ENCODE measurements at regions not wholly inside any gene's neighbourhood (a gene's known extent, or its start where the extent isn't known, plus 50 kb on each side); places are given as distances from the start of the nearest gene placed in this dataset.
"Not testable (repeated sequence)": the region's sequence is repeated elsewhere in the genome, so short reads cannot be mapped to it uniquely, and the experiment has no call there.

DNA sequence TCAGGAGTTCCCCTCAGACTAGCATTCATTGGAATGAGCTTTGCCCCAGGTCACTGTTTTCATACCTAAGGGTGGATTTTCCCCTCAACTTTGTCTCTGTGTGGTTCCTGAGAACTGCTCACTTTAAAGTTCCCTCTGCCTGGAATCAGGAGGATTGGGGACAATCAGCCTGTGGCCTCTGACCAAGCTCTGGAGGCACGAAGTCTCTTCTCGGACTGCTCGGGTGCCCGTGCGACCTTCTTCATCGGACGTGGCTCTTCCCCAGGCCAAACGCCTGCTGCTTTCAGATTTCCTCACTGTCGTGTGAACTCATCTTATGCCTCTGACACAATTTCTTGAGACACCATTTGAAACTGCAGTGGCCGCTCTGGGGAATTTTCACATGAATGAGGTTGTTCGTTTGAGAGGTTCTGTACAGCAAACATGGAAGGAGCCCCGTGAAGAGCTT, 153.7 kb upstream of the PZP start:
- intact Hi-C loops (cut with DNase I): no loop called here
- TF ChIP-seq CTCF (IDR thresholded peaks at IDR 0.05) (no peak), POLR2A (IDR thresholded peaks at IDR 0.05) (no peak)
- no peak overlapping the region for H3K4me3 ChIP-seq
- H3K27ac ChIP-seq: no peak overlapping the region
- H3K9me3 ChIP-seq: no peaks in the 10 kb centered on the region
- DNase-seq: no peak
- ATAC-seq: no peak
- WGBS (ENCODE audit: insufficient coverage, low coverage, low lambda C conversion rate, missing lambda C conversion rate): 71% methylated on average over 10 of the region's 12 CpGs
- H3K4me1 ChIP-seq: no peaks in the 10 kb centered on the region
- H3K27me3 ChIP-seq: no peaks in the 10 kb centered on the region
- no peaks in the 10 kb centered on the region for H3K36me3 ChIP-seq

GRCh38 chr12:9354009-9354754, 146.0 kb upstream of the PZP start:
- DNase-seq; H3K4me3 ChIP-seq; intact Hi-C loops (cut with DNase I); H3K36me3 ChIP-seq; H3K9me3 ChIP-seq; H3K4me1 ChIP-seq; H3K27me3 ChIP-seq; H3K27ac ChIP-seq; ATAC-seq: not testable (repeated sequence)
- 72% methylated on average over 2 of the region's 4 CpGs for WGBS (ENCODE audit: insufficient coverage, low coverage, low lambda C conversion rate, missing lambda C conversion rate)

GRCh38 chr12:9351136-9351535, 142.9 kb upstream of the PZP start:
- Histone ChIP-seq H3K27ac (no peak overlapping the region), H3K4me3 (no peak overlapping the region), H3K27me3 (no peaks in the 10 kb centered on the region), H3K9me3 (peaks cover 0 to 7% (median 0%) of the 10 kb centered on the region in 4 donors), H3K4me1 (no peaks in the 10 kb centered on the region), H3K36me3 (no peaks in the 10 kb centered on the region)
- ATAC-seq (no peak), DNase-seq (no peak)
- intact Hi-C loops (cut with DNase I): no loop called here
- WGBS (ENCODE audit: insufficient coverage, low coverage, low lambda C conversion rate, missing lambda C conversion rate): no CpG with 5 or more reads among the region's 2 CpGs
- no peak for TF ChIP-seq POLR2A (IDR thresholded peaks at IDR 0.05)
- no peak for TF ChIP-seq CTCF (IDR thresholded peaks at IDR 0.05)

GRCh38 chr12:9349888-9350885, 142.0 kb upstream of the PZP start:
- no peak for ATAC-seq
- intact Hi-C loops (cut with DNase I): no loop called here
- DNase-seq: no peak
- Histone ChIP-seq H3K4me3 (no peak overlapping the region), H3K27ac (no peak overlapping the region), H3K4me1 (no peaks in the 10 kb centered on the region), H3K36me3 (no peaks in the 10 kb centered on the region), H3K9me3 (peaks cover 0 to 7% (median 0%) of the 10 kb centered on the region in 4 donors), H3K27me3 (no peaks in the 10 kb centered on the region)
- TF ChIP-seq CTCF (IDR thresholded peaks at IDR 0.05) (no peak), POLR2A (IDR thresholded peaks at IDR 0.05) (no peak)
- whole genome bisulfite sequencing (ENCODE audit: insufficient coverage, low coverage, low lambda C conversion rate, missing lambda C conversion rate): 54% methylated on average over 10 of the region's 16 CpGs
